ENCODE measurements at regions not wholly inside any gene's neighbourhood (a gene's known extent, or its start where the extent isn't known, plus 50 kb on each side); places are given as distances from the start of the nearest gene placed in this dataset.

GRCh38 chr16:26733710-26734109 lies 333.0 kb upstream of the C16orf82 start:
- TF ChIP-seq ZBTB21 (CRISPR knock-in tag; IDR thresholded peaks at IDR 0.05; ENCODE audit: borderline replicate concordance) (no peak), CTCF (IDR thresholded peaks at IDR 0.05) (no peak)
